HUES64 (cell line): ENCODE measurements at regions not wholly inside any gene's neighbourhood (a gene's known extent, or its start where the extent isn't known, plus 50 kb on each side); places are given as distances from the start of the nearest gene placed in this dataset.
"Not testable (repeated sequence)": the region's sequence is repeated elsewhere in the genome, so short reads cannot be mapped to it uniquely, and the experiment has no call there.

Experiments
- H3K27ac ChIP-seq: 2 replicates; pipeline ENCODE4 v1.7.0; 2013; ENCODE audit warnings: low read depth, low read length, inconsistent platforms
- H3K27me3 ChIP-seq: 2 replicates; pipeline ENCODE4 v1.6.1; 2013; ENCODE audit warnings: mild to moderate bottlenecking, low read length; ENCODE audit not compliant: insufficient read depth
- H3K36me3 ChIP-seq: 2 replicates; pipeline ENCODE4 v1.6.1; 2013; ENCODE audit warnings: mild to moderate bottlenecking, low read length; ENCODE audit not compliant: insufficient read depth
- H3K4me1 ChIP-seq: 2 replicates; pipeline ENCODE4 v1.6.1; 2013; ENCODE audit warnings: mild to moderate bottlenecking, low read length, moderate library complexity; ENCODE audit not compliant: insufficient read depth
- H3K4me3 ChIP-seq: 2 replicates; pipeline ENCODE4 v1.5.1; 2013; ENCODE audit warnings: mild to moderate bottlenecking, low read length, moderate library complexity
- H3K9ac ChIP-seq: 2 replicates; pipeline ENCODE4 v1.6.1; 2013; ENCODE audit warnings: mild to moderate bottlenecking, low read depth, low read length
- H3K9me3 ChIP-seq: 2 replicates; pipeline ENCODE4 v1.6.1; 2013; ENCODE audit warnings: low read depth, low read length; ENCODE audit not compliant: insufficient read depth
- WGBS: fragments of 150-250, 120-280 bp; methylation state at CpG from one replicate; pipeline ENCODE4 v1.1.7; 2013; ENCODE audit warnings: missing lambda C conversion rate; 5-methylcytosine and 5-hydroxymethylcytosine counted together

DNA sequence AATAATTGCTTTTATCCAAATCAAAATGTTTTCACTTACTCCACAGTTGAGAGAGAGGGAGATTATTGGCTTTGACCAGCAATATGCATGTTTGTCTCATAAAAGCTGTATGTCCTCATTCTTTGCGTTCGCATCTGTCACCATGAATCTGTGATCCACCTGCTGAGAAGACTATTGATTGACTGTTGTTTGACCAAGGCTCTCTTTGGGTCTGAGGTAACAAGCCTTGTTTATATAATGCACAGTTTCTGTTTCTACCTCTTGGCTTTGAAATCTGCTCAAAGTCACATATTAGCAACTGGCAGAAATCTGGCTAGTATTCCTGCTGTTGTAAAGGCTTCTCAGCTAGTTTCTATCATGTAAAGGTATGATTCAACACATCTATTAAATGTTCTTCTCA is 157.0 kb downstream of the LYPLAL1 start:
- Histone ChIP-seq H3K36me3 (no peaks in the 10 kb centered on the region), H3K4me1 (no peaks in the 10 kb centered on the region), H3K27ac (no peak overlapping the region), H3K4me3 (no peak overlapping the region), H3K27me3 (no peaks in the 10 kb centered on the region), H3K9ac (no peak overlapping the region), H3K9me3 (no peaks in the 10 kb centered on the region)
- 68% methylated on average over 2 of the region's 2 CpGs for WGBS

GRCh38 chr1:219330001-219330400 is 156.3 kb downstream of the LYPLAL1 start:
- Histone ChIP-seq H3K9me3 (no peaks in the 10 kb centered on the region), H3K36me3 (no peaks in the 10 kb centered on the region), H3K27ac (no peak overlapping the region), H3K9ac (no peak overlapping the region), H3K27me3 (no peaks in the 10 kb centered on the region), H3K4me3 (no peak overlapping the region), H3K4me1 (no peaks in the 10 kb centered on the region)

DNA sequence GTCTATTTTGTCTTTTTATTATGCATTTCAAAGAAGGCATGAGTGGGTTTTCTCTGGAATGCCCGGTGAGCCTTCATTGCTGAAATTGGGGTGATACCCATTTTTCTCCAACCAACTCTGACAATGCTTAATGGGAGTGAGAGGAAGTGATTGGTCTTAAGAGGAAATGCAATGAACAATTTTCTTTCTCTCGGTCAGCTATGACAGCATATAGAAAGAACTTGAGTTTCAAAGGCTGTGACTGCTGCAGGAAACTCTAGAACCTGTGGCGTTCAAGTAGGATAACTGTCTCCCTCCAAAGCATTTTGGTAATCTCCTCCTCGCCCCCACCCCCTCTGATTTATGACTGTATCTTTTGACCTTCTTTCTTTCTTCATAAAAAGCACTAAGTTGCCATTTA is 155.9 kb downstream of the LYPLAL1 start:
- H3K27ac ChIP-seq, result no peak overlapping the region
- H3K4me3 ChIP-seq, result no peak overlapping the region
- H3K9ac ChIP-seq, result no peak overlapping the region
- no peaks in the 10 kb centered on the region for H3K9me3 ChIP-seq
- H3K36me3 ChIP-seq, result no peaks in the 10 kb centered on the region
- H3K27me3 ChIP-seq, result no peaks in the 10 kb centered on the region
- H3K4me1 ChIP-seq, result no peaks in the 10 kb centered on the region
- 95% methylated on average over 4 of the region's 4 CpGs for WGBS

DNA sequence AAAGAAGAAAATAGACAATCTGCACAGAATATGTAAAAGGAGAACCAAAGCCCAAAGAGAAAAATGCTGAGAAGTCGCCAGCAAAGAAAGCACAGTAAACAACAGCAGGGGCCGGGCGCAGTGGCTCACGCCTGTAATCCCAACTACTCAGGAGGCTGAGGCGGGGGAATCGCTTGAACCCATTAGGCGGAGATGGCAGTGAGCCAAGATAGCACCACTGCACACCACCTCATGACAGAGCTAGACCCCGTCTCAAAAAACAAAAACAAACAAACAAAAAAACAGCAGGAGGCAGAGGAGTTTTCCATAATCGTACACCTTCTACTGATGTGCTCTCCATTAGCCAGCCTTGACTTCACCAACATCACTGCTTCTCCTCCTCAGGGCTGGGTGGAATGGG is 153.2 kb downstream of the LYPLAL1 start:
- Histone ChIP-seq H3K9me3 (no peaks in the 10 kb centered on the region), H3K27ac (no peak overlapping the region), H3K9ac (no peak overlapping the region), H3K4me1 (peaks cover 4% of the 10 kb centered on the region; the same call in 1 of the 2 replicates), H3K36me3 (no peaks in the 10 kb centered on the region), H3K4me3 (no peak overlapping the region), H3K27me3 (no peaks in the 10 kb centered on the region)
- WGBS, result 97% methylated on average over 9 of the region's 9 CpGs

- Histone ChIP-seq H3K4me3 (no peak overlapping the region), H3K9ac (no peak overlapping the region), H3K27ac (no peak overlapping the region)
Measured at GRCh38 chr1:219325368-219325742, 151.7 kb downstream of the LYPLAL1 start.

DNA sequence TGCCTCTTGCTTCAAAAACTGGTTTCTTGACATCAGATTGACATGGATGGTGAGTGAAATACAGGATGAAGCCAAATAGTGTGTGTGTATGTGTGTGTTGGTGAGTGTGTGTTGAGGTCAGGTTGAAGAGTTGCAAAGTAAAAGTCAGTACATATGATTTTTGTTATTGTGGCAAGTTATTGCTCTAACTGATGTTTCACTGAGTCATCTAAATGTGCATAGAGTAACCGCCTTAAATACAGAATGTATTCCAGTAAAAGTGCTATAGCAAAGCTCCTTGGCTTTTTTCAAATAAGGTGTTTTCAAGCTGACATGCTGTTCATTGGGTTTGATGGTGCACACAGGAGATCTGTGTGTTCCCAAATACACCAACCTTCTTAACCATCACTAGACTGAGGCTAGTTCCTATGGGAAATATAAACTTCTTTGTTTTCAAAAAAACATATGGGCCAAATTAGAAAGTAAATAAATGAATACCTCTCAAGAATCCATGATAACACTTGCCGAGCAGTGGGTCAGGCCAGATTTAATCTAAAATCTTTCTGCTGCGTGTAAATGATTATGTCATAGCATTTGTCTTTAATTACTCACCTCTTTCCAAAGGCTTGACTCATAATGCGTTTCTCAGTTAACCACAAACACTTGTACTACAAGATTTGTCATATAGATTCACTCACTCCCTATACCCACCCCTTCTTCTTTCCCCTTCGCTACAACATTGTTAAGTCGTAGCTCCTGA is 151.1 kb downstream of the LYPLAL1 start:
- Histone ChIP-seq H3K9me3 (no peaks in the 10 kb centered on the region), H3K36me3 (no peaks in the 10 kb centered on the region), H3K27me3 (no peaks in the 10 kb centered on the region), H3K27ac (no peak overlapping the region), H3K4me3 (no peak overlapping the region), H3K9ac (peak overlapping the region; percentile 25; the same call in 1 of the 2 replicates), H3K4me1 (peaks cover 4% of the 10 kb centered on the region; the same call in 1 of the 2 replicates)
- WGBS, result 95% methylated on average over 6 of the region's 6 CpGs

More at GRCh38 chr1:219325368-219325742, 151.7 kb downstream of the LYPLAL1 start:
- H3K27me3 ChIP-seq, result no peaks in the 10 kb centered on the region
- no peaks in the 10 kb centered on the region for H3K36me3 ChIP-seq
- no peaks in the 10 kb centered on the region for H3K9me3 ChIP-seq
- WGBS, result no CpG with 5 or more reads among the region's 1 CpG
- H3K4me1 ChIP-seq, result peaks cover 4% of the 10 kb centered on the region; the same call in 1 of the 2 replicates

DNA sequence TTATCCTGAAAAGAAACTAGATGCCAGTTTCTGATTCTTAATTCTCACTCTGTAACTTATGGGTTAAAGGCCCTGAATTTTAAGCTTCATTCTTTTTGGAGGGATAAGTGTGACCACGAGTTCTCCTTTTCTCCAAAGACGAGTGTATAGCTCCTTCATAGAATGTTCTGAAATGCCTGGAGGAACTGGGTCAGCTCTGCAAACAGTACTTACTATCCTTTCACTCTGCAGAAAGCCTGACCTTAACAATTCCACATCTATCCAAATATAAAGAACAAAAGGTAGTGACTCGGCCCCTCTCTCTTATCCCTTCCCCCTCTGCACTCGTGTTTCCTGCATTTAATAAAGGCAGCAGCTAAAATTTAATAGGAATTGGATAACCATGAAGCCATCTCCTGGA is 150.5 kb downstream of the LYPLAL1 start:
- H3K9ac ChIP-seq, result peak overlapping the region; percentile 25; the same call in 1 of the 2 replicates
- peaks cover 4% of the 10 kb centered on the region; the same call in 1 of the 2 replicates for H3K4me1 ChIP-seq
- 80% methylated on average over 4 of the region's 4 CpGs for WGBS
- H3K9me3 ChIP-seq, result no peaks in the 10 kb centered on the region
- H3K36me3 ChIP-seq, result no peaks in the 10 kb centered on the region
- H3K4me3 ChIP-seq, result no peak overlapping the region
- no peak overlapping the region for H3K27ac ChIP-seq
- H3K27me3 ChIP-seq, result no peaks in the 10 kb centered on the region

DNA sequence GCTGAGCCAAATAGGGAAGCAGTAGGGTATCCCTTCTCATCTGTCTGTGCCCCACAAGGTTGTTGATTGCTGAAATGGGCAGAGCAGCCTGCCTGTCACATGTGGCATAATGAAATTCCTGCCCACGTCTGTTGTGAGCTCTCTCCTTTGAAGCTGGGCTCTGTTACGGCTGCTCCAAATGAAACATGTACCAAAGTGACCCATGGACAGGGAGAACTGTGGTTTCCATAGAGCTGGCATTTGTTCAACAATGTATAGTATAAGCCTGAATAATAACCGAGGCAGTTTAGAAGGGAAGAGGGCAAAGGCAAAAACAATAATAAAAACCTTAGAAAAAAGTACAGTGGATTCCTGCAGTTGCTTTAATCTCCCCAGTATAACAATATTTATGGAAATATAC is 149.7 kb downstream of the LYPLAL1 start:
- Histone ChIP-seq H3K4me1 (peaks cover 4% of the 10 kb centered on the region; the same call in 1 of the 2 replicates), H3K4me3 (no peak overlapping the region), H3K27me3 (no peaks in the 10 kb centered on the region), H3K27ac (no peak overlapping the region), H3K9me3 (no peaks in the 10 kb centered on the region), H3K9ac (no peak overlapping the region), H3K36me3 (no peaks in the 10 kb centered on the region)
- 91% methylated on average over 3 of the region's 3 CpGs for WGBS

DNA sequence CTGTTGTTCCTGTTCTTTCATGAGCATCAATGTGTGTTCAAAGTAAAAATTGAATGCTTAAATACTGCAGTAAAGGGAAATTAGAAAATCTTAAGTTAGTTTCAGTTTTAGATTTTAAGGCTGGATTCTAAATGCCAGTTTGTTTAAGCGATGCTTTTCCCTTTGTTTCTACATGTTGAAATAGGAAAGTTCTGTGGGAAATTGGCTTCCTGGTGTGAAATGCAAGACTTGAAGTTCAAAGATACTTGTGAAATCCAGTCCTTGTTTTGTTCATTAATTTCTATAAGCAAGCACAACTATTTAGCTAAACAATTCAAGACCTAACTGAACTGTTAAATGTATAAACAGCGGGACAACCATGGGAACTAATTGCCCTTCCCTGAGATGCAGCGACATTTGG is 149.1 kb downstream of the LYPLAL1 start:
- Histone ChIP-seq H3K9me3 (no peaks in the 10 kb centered on the region), H3K36me3 (no peaks in the 10 kb centered on the region), H3K4me1 (peaks cover 4% of the 10 kb centered on the region; the same call in 1 of the 2 replicates), H3K4me3 (no peak overlapping the region), H3K27me3 (no peaks in the 10 kb centered on the region), H3K9ac (no peak overlapping the region), H3K27ac (no peak overlapping the region)
- 97% methylated on average over 3 of the region's 3 CpGs for WGBS

GRCh38 chr1:219320563-219320962 is 146.9 kb downstream of the LYPLAL1 start:
- WGBS, result 97% methylated on average over 3 of the region's 5 CpGs
- not testable (repeated sequence) for H3K36me3 ChIP-seq, H3K27ac ChIP-seq, H3K27me3 ChIP-seq, H3K9me3 ChIP-seq, H3K4me3 ChIP-seq, H3K9ac ChIP-seq, H3K4me1 ChIP-seq

GRCh38 chr1:219318826-219319225 is 145.1 kb downstream of the LYPLAL1 start:
- Histone ChIP-seq H3K9me3 (no peaks in the 10 kb centered on the region), H3K27me3 (no peaks in the 10 kb centered on the region), H3K36me3 (no peaks in the 10 kb centered on the region), H3K27ac (no peak overlapping the region), H3K9ac (no peak overlapping the region), H3K4me3 (no peak overlapping the region), H3K4me1 (0 out of 2 replicates have a peak, but pooled peaks cover 4% of the 10 kb centered on the region)
- 96% methylated on average over 4 of the region's 4 CpGs for WGBS
